Pancreas (tissue), 10 donors: ENCODE measurements at regions not wholly inside any gene's neighbourhood (a gene's known extent, or its start where the extent isn't known, plus 50 kb on each side); places are given as distances from the start of the nearest gene placed in this dataset.
"Not testable (repeated sequence)": the region's sequence is repeated elsewhere in the genome, so short reads cannot be mapped to it uniquely, and the experiment has no call there.

Experiments used
- ATAC-seq, 4 donors: fragments of 200-7000 bp; cut with Tn5 transposase; one replicate each; pipeline versions ENCODE4 v1.8.0 to v1.9.1; 2020; ENCODE audit warnings: mild to moderate bottlenecking in 4 of 4, moderate library complexity in 4 of 4
- DNase-seq, 6 donors: peaks; one replicate each; pipeline ENCODE4 v3.0.0-alpha.2; 2020
- FAIRE-seq: peaks from 2 replicates; lab custom pipeline; 2012; peaks lifted over from hg19 to GRCh38; lab: Jason Lieb, UNC
- H3K27ac ChIP-seq, 4 donors: fragments of 200-600 bp; sonication (generic); 1 replicate in 3 of 4; 2 replicates in 1 of 4; pipeline versions ENCODE4 v1.5.0 to v1.8.0; 2020
- H3K27me3 ChIP-seq, 4 donors: fragments of 200-600 bp; one replicate each; pipeline ENCODE4 v1.8.0; 2021
- H3K36me3 ChIP-seq, 3 donors: fragments of 200-600 bp; sonication (generic) in 1 of 3; one replicate each; pipeline versions ENCODE4 v1.5.0 to v1.8.0; 2020 to 2021
- H3K4me1 ChIP-seq, 3 donors: fragments of 200-600 bp; one replicate each; pipeline ENCODE4 v1.8.0; 2021
- H3K4me3 ChIP-seq, 4 donors: fragments of 200-600 bp; sonication (generic) in 2 of 4; one replicate each; pipeline versions ENCODE4 v1.5.0 to v1.8.0; 2020 to 2021
- H3K9me3 ChIP-seq, 4 donors: fragments of 200-600 bp; one replicate each; pipeline ENCODE4 v1.8.0; 2021
- WGBS, 2 donors: extraction: QIAGEN DNeasy Blood & Tissue Kit; methylation state at CpG; one replicate each; pipeline ENCODE4 v1.1.7; 2013; 5-methylcytosine and 5-hydroxymethylcytosine counted together
- intact Hi-C, 3 donors: fragments of 100-400 bp; cut with DNase I; formaldehyde crosslinking; loops; one replicate each; pipeline versions ENCODE4 v1.11.1 to v1.14.2; 2022
- TF ChIP-seq, protein P1 (sequence below), 4 donors: fragments of 200-600 bp; sonication (generic) in 3 of 4; IDR thresholded peaks; one replicate each; pipeline versions ENCODE4 v1.5.0 to v1.8.0; 2021; ENCODE audit warnings: antibody characterized with exemption in 4 of 4
- donor health status: healthy with polysubstance abuse.
- donor health status: DM: no; HTN: no; CAD: no; lungs with moderate emphysema.
- donor health status: DM: no; HTN: no; CAD: no.
- donor health status: control.
- donor health status: control.
- donor health status: Bipolar disorder and iron deficiency.
- donor health status: DM: yes; HTN: yes; CAD: no.
- donor health status: DM: no; HTN: no; CAD: no.
- donor health status: DM: no; HTN: no; CAD: no.
- donor health status: DM: yes; HTN: yes; CAD: no.

DNA sequence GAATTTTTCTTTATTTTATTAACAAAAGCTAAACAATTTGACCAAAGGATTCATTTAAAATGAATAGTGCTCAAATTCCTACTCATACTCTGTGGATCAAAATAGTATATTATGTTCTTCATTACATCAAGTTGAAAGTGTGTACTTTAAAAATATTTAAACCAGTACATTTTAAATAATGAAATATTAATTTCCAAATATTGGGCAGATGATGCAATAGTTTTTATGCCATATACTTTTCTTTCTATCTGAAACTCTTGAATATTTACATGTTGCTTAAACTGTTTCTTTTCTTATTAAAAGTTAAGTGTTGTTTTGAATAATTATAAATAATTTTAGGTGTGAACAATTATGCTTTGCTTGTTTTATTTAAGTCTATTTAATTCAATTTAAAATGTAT is 144.7 kb upstream of the TMPRSS15 start:
- no peaks in the 10 kb centered on the region for H3K27me3 ChIP-seq
- no peak overlapping the region for H3K27ac ChIP-seq
- no peaks in the 10 kb centered on the region for H3K36me3 ChIP-seq
- H3K4me3 ChIP-seq: no peak overlapping the region
- no peaks in the 10 kb centered on the region for H3K9me3 ChIP-seq
- ATAC-seq (no peak), DNase-seq (no peak), FAIRE-seq (peak; percentile 83)
- intact Hi-C loops: no loop called here
- TF ChIP-seq, protein P1, sequence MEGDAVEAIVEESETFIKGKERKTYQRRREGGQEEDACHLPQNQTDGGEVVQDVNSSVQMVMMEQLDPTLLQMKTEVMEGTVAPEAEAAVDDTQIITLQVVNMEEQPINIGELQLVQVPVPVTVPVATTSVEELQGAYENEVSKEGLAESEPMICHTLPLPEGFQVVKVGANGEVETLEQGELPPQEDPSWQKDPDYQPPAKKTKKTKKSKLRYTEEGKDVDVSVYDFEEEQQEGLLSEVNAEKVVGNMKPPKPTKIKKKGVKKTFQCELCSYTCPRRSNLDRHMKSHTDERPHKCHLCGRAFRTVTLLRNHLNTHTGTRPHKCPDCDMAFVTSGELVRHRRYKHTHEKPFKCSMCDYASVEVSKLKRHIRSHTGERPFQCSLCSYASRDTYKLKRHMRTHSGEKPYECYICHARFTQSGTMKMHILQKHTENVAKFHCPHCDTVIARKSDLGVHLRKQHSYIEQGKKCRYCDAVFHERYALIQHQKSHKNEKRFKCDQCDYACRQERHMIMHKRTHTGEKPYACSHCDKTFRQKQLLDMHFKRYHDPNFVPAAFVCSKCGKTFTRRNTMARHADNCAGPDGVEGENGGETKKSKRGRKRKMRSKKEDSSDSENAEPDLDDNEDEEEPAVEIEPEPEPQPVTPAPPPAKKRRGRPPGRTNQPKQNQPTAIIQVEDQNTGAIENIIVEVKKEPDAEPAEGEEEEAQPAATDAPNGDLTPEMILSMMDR (IDR thresholded peaks at IDR 0.05): no peak
- H3K4me1 ChIP-seq: no peaks in the 10 kb centered on the region

DNA sequence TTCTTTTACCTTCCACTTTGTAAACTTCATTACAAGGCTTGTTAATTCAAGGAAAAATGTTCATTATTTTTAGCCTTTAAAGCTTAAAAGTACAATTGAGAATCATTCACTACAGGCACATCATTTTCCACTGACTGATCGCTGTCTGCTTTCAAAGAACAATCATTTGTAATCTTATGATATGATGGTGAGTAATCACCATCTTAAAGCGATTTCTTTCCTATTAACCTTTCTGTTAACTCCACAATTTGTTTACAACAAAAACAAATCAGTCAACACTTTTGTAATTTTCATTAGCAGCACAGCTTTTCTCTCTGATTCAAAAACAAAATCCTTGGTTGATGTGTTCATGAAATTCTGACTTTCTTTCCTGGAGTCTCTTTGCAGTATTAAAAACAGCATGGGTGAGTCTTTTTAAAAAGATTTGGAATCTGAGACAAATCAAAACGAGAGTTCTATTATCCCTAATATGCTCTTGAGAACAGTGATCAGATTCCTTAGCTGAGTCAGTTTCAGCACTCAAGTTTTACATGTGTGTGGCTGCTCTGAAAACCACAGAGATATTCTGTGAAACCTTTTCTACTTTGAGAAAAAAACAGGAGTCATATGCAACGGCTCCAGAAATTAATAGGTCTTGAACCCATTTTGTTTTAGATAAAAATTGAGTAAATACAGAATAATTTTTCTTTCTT is 145.8 kb upstream of the TMPRSS15 start:
- TF ChIP-seq, protein P1 (IDR thresholded peaks at IDR 0.05): no peak
- Histone ChIP-seq H3K4me3 (no peak overlapping the region), H3K9me3 (no peaks in the 10 kb centered on the region), H3K27me3 (no peaks in the 10 kb centered on the region), H3K36me3 (no peaks in the 10 kb centered on the region), H3K27ac (no peak overlapping the region), H3K4me1 (no peaks in the 10 kb centered on the region)
- FAIRE-seq: no peak
- no peak for ATAC-seq
- intact Hi-C loops: no loop called here
- 35 to 36% methylated on average over 4 of the region's 4 CpGs for WGBS, 2 donors
- DNase-seq: no peak

DNA sequence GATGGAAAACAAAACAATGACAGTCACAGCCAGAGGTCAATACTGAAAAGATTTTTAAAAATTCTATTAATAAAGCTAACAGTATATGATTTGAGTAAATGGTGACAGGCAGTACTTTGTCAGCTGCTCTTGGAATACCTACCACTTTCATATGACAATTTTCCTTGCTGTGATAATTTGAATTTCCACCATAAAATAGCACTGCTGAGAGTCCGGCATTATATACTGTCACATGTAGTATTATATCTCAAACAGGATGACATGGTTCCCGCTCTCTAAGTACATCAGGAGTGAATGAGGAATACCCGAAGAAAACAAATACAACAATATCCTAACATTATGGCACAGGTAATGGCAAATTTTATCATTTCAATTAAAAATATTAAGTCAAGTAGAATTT is 146.8 kb upstream of the TMPRSS15 start:
- ATAC-seq (no peak), FAIRE-seq (no peak), DNase-seq (no peak)
- Histone ChIP-seq H3K4me1 (no peaks in the 10 kb centered on the region), H3K4me3 (no peak overlapping the region), H3K9me3 (no peaks in the 10 kb centered on the region), H3K27ac (no peak overlapping the region), H3K36me3 (no peaks in the 10 kb centered on the region), H3K27me3 (no peaks in the 10 kb centered on the region)
- 75 to 84% methylated on average over 3 of the region's 3 CpGs for WGBS, 2 donors
- intact Hi-C loops: no loop called here
- TF ChIP-seq, protein P1 (IDR thresholded peaks at IDR 0.05): no peak

DNA sequence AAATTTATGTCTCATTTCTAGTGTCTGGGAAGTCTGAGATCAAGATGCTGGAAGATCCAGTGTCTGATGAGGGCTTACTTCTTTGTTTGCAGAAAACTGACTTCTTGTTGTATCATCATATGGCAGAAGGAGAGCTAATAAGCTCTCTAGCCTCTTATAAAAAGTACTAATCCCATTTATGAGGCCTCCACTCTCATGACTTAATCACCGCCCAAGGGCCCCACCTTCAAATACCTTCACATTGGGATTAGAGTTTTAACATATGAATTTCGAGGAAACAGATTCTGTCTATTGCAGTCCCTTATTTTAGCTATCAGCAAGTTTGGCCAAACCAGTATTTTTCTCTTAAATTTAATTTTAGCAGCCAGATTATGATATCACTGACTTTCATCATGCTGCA is 150.2 kb upstream of the TMPRSS15 start:
- H3K4me3 ChIP-seq: no peak overlapping the region
- no peaks in the 10 kb centered on the region for H3K36me3 ChIP-seq
- H3K27ac ChIP-seq: no peak overlapping the region
- ATAC-seq (no peak), DNase-seq (no peak), FAIRE-seq (no peak)
- H3K9me3 ChIP-seq: no peaks in the 10 kb centered on the region
- TF ChIP-seq, protein P1 (IDR thresholded peaks at IDR 0.05): no peak
- intact Hi-C loops: no loop called here
- no peaks in the 10 kb centered on the region for H3K4me1 ChIP-seq
- WGBS, 2 donors: 57 to 75% methylated on average over 2 of the region's 2 CpGs
- no peaks in the 10 kb centered on the region for H3K27me3 ChIP-seq

DNA sequence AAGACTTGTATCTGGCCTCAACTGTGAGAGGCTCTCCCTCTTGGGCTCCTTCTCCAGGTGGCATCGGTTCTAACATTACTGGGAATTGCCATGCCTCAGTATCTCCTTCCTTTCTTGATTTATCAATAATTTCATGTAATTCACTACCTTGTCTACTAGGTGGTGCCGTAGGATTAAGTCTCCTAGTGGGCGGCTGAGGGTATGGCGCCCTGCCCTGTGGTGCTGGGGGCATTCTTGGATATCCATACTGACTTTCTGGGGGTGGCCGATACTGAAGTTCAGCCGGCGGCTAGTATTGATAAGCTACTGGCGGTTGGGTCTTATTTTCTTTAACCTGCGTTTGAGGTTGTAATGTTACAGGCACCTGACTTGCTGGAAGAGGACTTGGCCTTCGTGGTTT is 164.2 kb upstream of the TMPRSS15 start:
- WGBS, 2 donors: 73 to 85% methylated on average over 9 to 10 of the region's 10 CpGs

More for the DNA sequence above, 164.2 kb upstream of the TMPRSS15 start:
- FAIRE-seq, H3K36me3 ChIP-seq, H3K4me1 ChIP-seq, DNase-seq, H3K27ac ChIP-seq, ATAC-seq, H3K27me3 ChIP-seq, H3K4me3 ChIP-seq, intact Hi-C loops, H3K9me3 ChIP-seq: not testable (repeated sequence)
